GM18868 (cell line): ENCODE measurements at regions not wholly inside any gene's neighbourhood (a gene's known extent, or its start where the extent isn't known, plus 50 kb on each side); places are given as distances from the start of the nearest gene placed in this dataset.
"Not testable (repeated sequence)": the region's sequence is repeated elsewhere in the genome, so short reads cannot be mapped to it uniquely, and the experiment has no call there.

ENCODE experiments used
- ATAC-seq: cut with Tn5 transposase; IDR thresholded peaks from one replicate; pipeline ENCODE4 v1.9.1; 2021; ENCODE audit warnings: mild to moderate bottlenecking, moderate library complexity; ENCODE audit not compliant: unreplicated experiment

GRCh38 chr9:89670801-89671434, 66.1 kb downstream of the GADD45G start:
- ATAC-seq: no peak

- ATAC-seq: no peak
Measured at GRCh38 chr9:89674667-89675057, 69.8 kb downstream of the GADD45G start.

GRCh38 chr9:89675058-89675742, 70.4 kb downstream of the GADD45G start:
- no peak for ATAC-seq

GRCh38 chr9:89676281-89676680, 71.5 kb downstream of the GADD45G start:
- ATAC-seq: no peak

- ATAC-seq: no peak
Measured at GRCh38 chr9:89677702-89678395, 73.0 kb downstream of the GADD45G start.

GRCh38 chr9:89678396-89679015, 73.7 kb downstream of the GADD45G start:
- no peak for ATAC-seq

GRCh38 chr9:89679016-89679415, 74.2 kb downstream of the GADD45G start:
- no peak for ATAC-seq

GRCh38 chr9:89679581-89679980, 74.8 kb downstream of the GADD45G start:
- ATAC-seq: no peak

GRCh38 chr9:89680547-89681467, 76.0 kb downstream of the GADD45G start:
- ATAC-seq: no peak

GRCh38 chr9:89681468-89681859, 76.7 kb downstream of the GADD45G start:
- ATAC-seq: not testable (repeated sequence)

- no peak for ATAC-seq
Measured at GRCh38 chr9:89683626-89684025, 78.8 kb downstream of the GADD45G start.

GRCh38 chr9:89684218-89684617, 79.4 kb downstream of the GADD45G start:
- no peak for ATAC-seq

GRCh38 chr9:89684912-89685636, 80.3 kb downstream of the GADD45G start:
- ATAC-seq: no peak

GRCh38 chr9:89685698-89686097, 80.9 kb downstream of the GADD45G start:
- no peak for ATAC-seq

GRCh38 chr9:89686126-89686525, 81.3 kb downstream of the GADD45G start:
- no peak for ATAC-seq

GRCh38 chr9:89686621-89687020, 81.8 kb downstream of the GADD45G start:
- no peak for ATAC-seq

- ATAC-seq: no peak
Measured at GRCh38 chr9:89687188-89687587, 82.4 kb downstream of the GADD45G start.

- ATAC-seq: no peak
Measured at GRCh38 chr9:89687848-89688247, 83.0 kb downstream of the GADD45G start.

GRCh38 chr9:89689321-89689720, 84.5 kb downstream of the GADD45G start:
- ATAC-seq: not testable (repeated sequence)

GRCh38 chr9:89690334-89690912, 85.6 kb downstream of the GADD45G start:
- ATAC-seq: peak; percentile 78
